ENCODE measurements at regions not wholly inside any gene's neighbourhood (a gene's known extent, or its start where the extent isn't known, plus 50 kb on each side); places are given as distances from the start of the nearest gene placed in this dataset.

DNA sequence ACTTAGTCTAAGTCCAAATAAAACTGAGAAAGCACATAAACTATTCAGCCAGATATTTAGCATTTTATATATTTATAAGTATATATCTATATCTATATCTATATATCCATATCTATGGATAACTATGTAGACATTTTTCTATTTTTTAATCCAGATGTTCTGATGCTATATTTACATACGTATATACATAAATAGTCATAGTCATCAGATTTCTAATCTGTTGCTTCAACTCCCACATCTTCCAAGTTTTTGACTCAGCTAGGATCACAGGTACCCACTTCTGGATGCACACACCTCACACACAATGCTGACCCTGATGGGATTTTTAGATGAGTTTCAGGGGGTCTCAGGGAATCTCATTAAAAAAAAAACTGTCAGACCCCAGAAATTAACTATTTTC is 52.2 kb upstream of the ZC3H11B start:
- TF ChIP-seq TAF1 (IDR thresholded peaks at IDR 0.05; ENCODE audit: low read depth), result no peak
- no peak for TF ChIP-seq FOXM1 (IDR thresholded peaks at IDR 0.05; ENCODE audit: borderline replicate concordance, low read depth)
- TF ChIP-seq, protein P1, sequence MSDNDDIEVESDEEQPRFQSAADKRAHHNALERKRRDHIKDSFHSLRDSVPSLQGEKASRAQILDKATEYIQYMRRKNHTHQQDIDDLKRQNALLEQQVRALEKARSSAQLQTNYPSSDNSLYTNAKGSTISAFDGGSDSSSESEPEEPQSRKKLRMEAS (IDR thresholded peaks at IDR 0.05), result no peak
- TF ChIP-seq EP300 (IDR thresholded peaks at IDR 0.05; ENCODE audit: borderline replicate concordance), result no peak
- TF ChIP-seq, protein P2, sequence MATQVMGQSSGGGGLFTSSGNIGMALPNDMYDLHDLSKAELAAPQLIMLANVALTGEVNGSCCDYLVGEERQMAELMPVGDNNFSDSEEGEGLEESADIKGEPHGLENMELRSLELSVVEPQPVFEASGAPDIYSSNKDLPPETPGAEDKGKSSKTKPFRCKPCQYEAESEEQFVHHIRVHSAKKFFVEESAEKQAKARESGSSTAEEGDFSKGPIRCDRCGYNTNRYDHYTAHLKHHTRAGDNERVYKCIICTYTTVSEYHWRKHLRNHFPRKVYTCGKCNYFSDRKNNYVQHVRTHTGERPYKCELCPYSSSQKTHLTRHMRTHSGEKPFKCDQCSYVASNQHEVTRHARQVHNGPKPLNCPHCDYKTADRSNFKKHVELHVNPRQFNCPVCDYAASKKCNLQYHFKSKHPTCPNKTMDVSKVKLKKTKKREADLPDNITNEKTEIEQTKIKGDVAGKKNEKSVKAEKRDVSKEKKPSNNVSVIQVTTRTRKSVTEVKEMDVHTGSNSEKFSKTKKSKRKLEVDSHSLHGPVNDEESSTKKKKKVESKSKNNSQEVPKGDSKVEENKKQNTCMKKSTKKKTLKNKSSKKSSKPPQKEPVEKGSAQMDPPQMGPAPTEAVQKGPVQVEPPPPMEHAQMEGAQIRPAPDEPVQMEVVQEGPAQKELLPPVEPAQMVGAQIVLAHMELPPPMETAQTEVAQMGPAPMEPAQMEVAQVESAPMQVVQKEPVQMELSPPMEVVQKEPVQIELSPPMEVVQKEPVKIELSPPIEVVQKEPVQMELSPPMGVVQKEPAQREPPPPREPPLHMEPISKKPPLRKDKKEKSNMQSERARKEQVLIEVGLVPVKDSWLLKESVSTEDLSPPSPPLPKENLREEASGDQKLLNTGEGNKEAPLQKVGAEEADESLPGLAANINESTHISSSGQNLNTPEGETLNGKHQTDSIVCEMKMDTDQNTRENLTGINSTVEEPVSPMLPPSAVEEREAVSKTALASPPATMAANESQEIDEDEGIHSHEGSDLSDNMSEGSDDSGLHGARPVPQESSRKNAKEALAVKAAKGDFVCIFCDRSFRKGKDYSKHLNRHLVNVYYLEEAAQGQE (IDR thresholded peaks at IDR 0.05; ENCODE audit: low read depth), result no peak
